ENCODE measurements at regions not wholly inside any gene's neighbourhood (a gene's known extent, or its start where the extent isn't known, plus 50 kb on each side); places are given as distances from the start of the nearest gene placed in this dataset.

DNA sequence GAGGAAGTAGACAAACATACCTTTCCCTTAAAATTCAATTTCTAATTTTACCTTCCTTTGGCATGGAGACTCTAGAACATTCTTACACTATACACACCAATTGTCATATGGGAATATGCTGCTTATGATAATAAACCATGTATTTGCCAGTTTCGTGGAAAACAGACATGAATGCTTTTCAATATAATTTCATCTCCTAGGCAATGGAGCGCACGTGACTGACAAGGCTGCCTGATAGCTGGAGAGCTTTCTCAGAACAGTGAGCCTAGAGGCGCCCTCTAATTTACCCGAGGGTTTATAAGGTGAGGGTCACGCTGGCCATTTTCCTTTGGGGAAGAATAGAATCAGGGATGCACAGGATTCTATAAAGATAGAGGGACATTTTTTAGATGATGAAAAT, 56.5 kb downstream of the PRR18 start:
- TF ChIP-seq, protein P1, sequence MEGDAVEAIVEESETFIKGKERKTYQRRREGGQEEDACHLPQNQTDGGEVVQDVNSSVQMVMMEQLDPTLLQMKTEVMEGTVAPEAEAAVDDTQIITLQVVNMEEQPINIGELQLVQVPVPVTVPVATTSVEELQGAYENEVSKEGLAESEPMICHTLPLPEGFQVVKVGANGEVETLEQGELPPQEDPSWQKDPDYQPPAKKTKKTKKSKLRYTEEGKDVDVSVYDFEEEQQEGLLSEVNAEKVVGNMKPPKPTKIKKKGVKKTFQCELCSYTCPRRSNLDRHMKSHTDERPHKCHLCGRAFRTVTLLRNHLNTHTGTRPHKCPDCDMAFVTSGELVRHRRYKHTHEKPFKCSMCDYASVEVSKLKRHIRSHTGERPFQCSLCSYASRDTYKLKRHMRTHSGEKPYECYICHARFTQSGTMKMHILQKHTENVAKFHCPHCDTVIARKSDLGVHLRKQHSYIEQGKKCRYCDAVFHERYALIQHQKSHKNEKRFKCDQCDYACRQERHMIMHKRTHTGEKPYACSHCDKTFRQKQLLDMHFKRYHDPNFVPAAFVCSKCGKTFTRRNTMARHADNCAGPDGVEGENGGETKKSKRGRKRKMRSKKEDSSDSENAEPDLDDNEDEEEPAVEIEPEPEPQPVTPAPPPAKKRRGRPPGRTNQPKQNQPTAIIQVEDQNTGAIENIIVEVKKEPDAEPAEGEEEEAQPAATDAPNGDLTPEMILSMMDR (IDR thresholded peaks at IDR 0.05; ENCODE audit: low read depth, low read length, missing input control), result no peak
- TF ChIP-seq TAF1 (conservative IDR thresholded peaks at IDR 0.05), result no peak
- no peak for TF ChIP-seq RAD21 (IDR thresholded peaks at IDR 0.05)
- TF ChIP-seq RXRA (IDR thresholded peaks at IDR 0.05), result no peak
